ENCODE measurements at regions not wholly inside any gene's neighbourhood (a gene's known extent, or its start where the extent isn't known, plus 50 kb on each side); places are given as distances from the start of the nearest gene placed in this dataset.
"Not testable (repeated sequence)": the region's sequence is repeated elsewhere in the genome, so short reads cannot be mapped to it uniquely, and the experiment has no call there.

GRCh38 chr1:91099746-91100621 lies 78.1 kb upstream of the ZNF644 start:
- no peak for DNase-seq (ENCODE audit: low read depth)
- TF ChIP-seq CTCF (IDR thresholded peaks at IDR 0.05; ENCODE audit: low read length, missing control alignments), result no peak
- H3K4me3 ChIP-seq (replicated peaks; ENCODE audit: low read depth, low read length), result no peak overlapping the region

GRCh38 chr1:91098299-91098906 lies 76.6 kb upstream of the ZNF644 start:
- no peak for TF ChIP-seq CTCF (IDR thresholded peaks at IDR 0.05; ENCODE audit: low read length, missing control alignments)
- DNase-seq (ENCODE audit: low read depth), result no peak
- no peak overlapping the region for H3K4me3 ChIP-seq (replicated peaks; ENCODE audit: low read depth, low read length)

GRCh38 chr1:91095321-91095720 lies 73.5 kb upstream of the ZNF644 start:
- not testable (repeated sequence) for DNase-seq (ENCODE audit: low read depth); H3K4me3 ChIP-seq (replicated peaks; ENCODE audit: low read depth, low read length)

GRCh38 chr1:91092503-91092902 lies 70.7 kb upstream of the ZNF644 start:
- TF ChIP-seq CTCF (IDR thresholded peaks at IDR 0.05; ENCODE audit: low read length, missing control alignments), result no peak
- DNase-seq (ENCODE audit: low read depth), result peak; percentile 7

GRCh38 chr1:91091812-91092211 lies 70.0 kb upstream of the ZNF644 start:
- DNase-seq (ENCODE audit: low read depth), result peak; percentile 7
- TF ChIP-seq CTCF (IDR thresholded peaks at IDR 0.05; ENCODE audit: low read length, missing control alignments), result no peak
- H3K4me3 ChIP-seq (replicated peaks; ENCODE audit: low read depth, low read length), result no peak overlapping the region

More at GRCh38 chr1:91092503-91092902, 70.7 kb upstream of the ZNF644 start:
- H3K4me3 ChIP-seq (replicated peaks; ENCODE audit: low read depth, low read length), result no peak overlapping the region

- H3K4me3 ChIP-seq (replicated peaks; ENCODE audit: low read depth, low read length), result no peak overlapping the region
- no peak for TF ChIP-seq CTCF (IDR thresholded peaks at IDR 0.05; ENCODE audit: low read length, missing control alignments)
- DNase-seq (ENCODE audit: low read depth), result peak; percentile 24
These were observed 58.8 kb upstream of the ZNF644 start for GRCh38 chr1:91080650-91081049.

- no peak for TF ChIP-seq CTCF (IDR thresholded peaks at IDR 0.05; ENCODE audit: low read length, missing control alignments)
- no peak for DNase-seq (ENCODE audit: low read depth)
- no peak overlapping the region for H3K4me3 ChIP-seq (replicated peaks; ENCODE audit: low read depth, low read length)
These were observed 57.0 kb upstream of the ZNF644 start for GRCh38 chr1:91078859-91079258.

Data from fibroblast of pulmonary artery (primary cell).